Progenitor cell of endocrine pancreas (in vitro differentiated cells): ENCODE measurements at regions not wholly inside any gene's neighbourhood (a gene's known extent, or its start where the extent isn't known, plus 50 kb on each side); places are given as distances from the start of the nearest gene placed in this dataset.

Experiments used
- DNase-seq: peaks from one replicate; pipeline ENCODE4 v3.0.0; 2021; ENCODE audit warnings: low spot score; ENCODE audit not compliant: unreplicated experiment
- H3K27ac Mint-ChIP-seq: 2 replicates; pipeline ENCODE4 v1.8.0; 2021; ENCODE audit warnings: mild to moderate bottlenecking, moderate library complexity, mixed read lengths
- H3K27me3 Mint-ChIP-seq: 2 replicates; pipeline ENCODE4 v1.8.0; 2021; ENCODE audit warnings: mixed read lengths
- H3K36me3 Mint-ChIP-seq: 2 replicates; pipeline ENCODE4 v1.8.0; 2022; ENCODE audit warnings: mixed read lengths; ENCODE audit not compliant: insufficient read depth
- H3K4me1 Mint-ChIP-seq: 2 replicates; pipeline ENCODE4 v1.8.0; 2021; ENCODE audit warnings: low read depth, mixed read lengths
- H3K4me3 Mint-ChIP-seq: 2 replicates; pipeline ENCODE4 v1.8.0; 2021; ENCODE audit warnings: low read depth, mild to moderate bottlenecking, moderate library complexity, mixed read lengths
- H3K9me3 Mint-ChIP-seq: 2 replicates; pipeline ENCODE4 v1.8.0; 2021; ENCODE audit warnings: low read depth, mixed read lengths
- CTCF ChIP-seq: fragments of 200-600 bp; sonication (generic); IDR thresholded peaks from one replicate; pipeline ENCODE4 v1.5.0; 2021; ENCODE audit warnings: antibody characterized with exemption, mild to moderate bottlenecking; ENCODE audit not compliant: unreplicated experiment

GRCh38 chr3:73820431-73820830 lies 195.7 kb upstream of the PDZRN3 start:
- Mint-ChIP-seq H3K4me1 (peaks cover 12% of the 10 kb centered on the region), H3K4me3 (no peak overlapping the region), H3K27me3 (peaks cover 12% of the 10 kb centered on the region), H3K36me3 (peaks cover 2% of the 10 kb centered on the region), H3K27ac (no peak overlapping the region), H3K9me3 (peaks cover 20% of the 10 kb centered on the region)
- no peak for DNase-seq
- no peak for TF ChIP-seq CTCF

- no peak for DNase-seq
- Mint-ChIP-seq H3K9me3 (peaks cover 8% of the 10 kb centered on the region), H3K27me3 (peaks cover 10% of the 10 kb centered on the region), H3K36me3 (peaks cover 2% of the 10 kb centered on the region), H3K27ac (no peak overlapping the region), H3K4me1 (peaks cover 12% of the 10 kb centered on the region), H3K4me3 (no peak overlapping the region)
- no peak for TF ChIP-seq CTCF
These were observed 191.2 kb upstream of the PDZRN3 start for GRCh38 chr3:73815966-73816365.

GRCh38 chr3:73813692-73814292 lies 189.1 kb upstream of the PDZRN3 start:
- peaks cover 19% of the 10 kb centered on the region for H3K27me3 Mint-ChIP-seq
- no peaks in the 10 kb centered on the region for H3K36me3 Mint-ChIP-seq
- no peak overlapping the region for H3K27ac Mint-ChIP-seq
- no peak for TF ChIP-seq CTCF
- no peak overlapping the region for H3K4me3 Mint-ChIP-seq
- no peak for DNase-seq
- H3K9me3 Mint-ChIP-seq: peaks cover 3% of the 10 kb centered on the region
- peaks cover 11% of the 10 kb centered on the region for H3K4me1 Mint-ChIP-seq

- H3K9me3 Mint-ChIP-seq: peaks cover 3% of the 10 kb centered on the region
- H3K36me3 Mint-ChIP-seq: no peaks in the 10 kb centered on the region
- H3K4me3 Mint-ChIP-seq: no peak overlapping the region
- TF ChIP-seq CTCF: no peak
- DNase-seq: no peak
- no peak overlapping the region for H3K27ac Mint-ChIP-seq
- H3K27me3 Mint-ChIP-seq: peaks cover 22% of the 10 kb centered on the region
- peaks cover 6% of the 10 kb centered on the region for H3K4me1 Mint-ChIP-seq
These were observed 188.6 kb upstream of the PDZRN3 start for GRCh38 chr3:73813291-73813690.

GRCh38 chr3:73812054-73812453 lies 187.3 kb upstream of the PDZRN3 start:
- DNase-seq: no peak
- H3K9me3 Mint-ChIP-seq: peaks cover 3% of the 10 kb centered on the region
- no peak overlapping the region for H3K4me3 Mint-ChIP-seq
- H3K4me1 Mint-ChIP-seq: peaks cover 2% of the 10 kb centered on the region
- no peak overlapping the region for H3K27ac Mint-ChIP-seq
- H3K36me3 Mint-ChIP-seq: no peaks in the 10 kb centered on the region
- H3K27me3 Mint-ChIP-seq: peaks cover 24% of the 10 kb centered on the region
- no peak for TF ChIP-seq CTCF
